ENCODE measurements at regions not wholly inside any gene's neighbourhood (a gene's known extent, or its start where the extent isn't known, plus 50 kb on each side); places are given as distances from the start of the nearest gene placed in this dataset.
"Not testable (repeated sequence)": the region's sequence is repeated elsewhere in the genome, so short reads cannot be mapped to it uniquely, and the experiment has no call there.

GRCh38 chr3:127073941-127074820 lies 91.3 kb downstream of the PLXNA1 start:
- no peak for TF ChIP-seq CTCF (IDR thresholded peaks at IDR 0.05; ENCODE audit: insufficient read depth, low read depth, low read length, missing control alignments)
- no peak for DNase-seq (ENCODE audit: low read depth)
- H3K4me3 ChIP-seq (ENCODE audit: low read depth, low read length): no peak overlapping the region

- DNase-seq (ENCODE audit: low read depth): peak; percentile 93
- TF ChIP-seq CTCF (IDR thresholded peaks at IDR 0.05; ENCODE audit: insufficient read depth, low read depth, low read length, missing control alignments): no peak
- H3K4me3 ChIP-seq (ENCODE audit: low read depth, low read length): no peak overlapping the region
Measured at GRCh38 chr3:127074900-127075360, 92.0 kb downstream of the PLXNA1 start.

- not testable (repeated sequence) for DNase-seq (ENCODE audit: low read depth); H3K4me3 ChIP-seq (ENCODE audit: low read depth, low read length)
Measured at GRCh38 chr3:127076166-127076992, 93.5 kb downstream of the PLXNA1 start.

- DNase-seq (ENCODE audit: low read depth): no peak
- no peak for TF ChIP-seq CTCF (IDR thresholded peaks at IDR 0.05; ENCODE audit: insufficient read depth, low read depth, low read length, missing control alignments)
- H3K4me3 ChIP-seq (ENCODE audit: low read depth, low read length): no peak overlapping the region
Measured at GRCh38 chr3:127077068-127077467, 94.2 kb downstream of the PLXNA1 start.

- TF ChIP-seq CTCF (IDR thresholded peaks at IDR 0.05; ENCODE audit: insufficient read depth, low read depth, low read length, missing control alignments): no peak
- DNase-seq (ENCODE audit: low read depth): no peak
- no peak overlapping the region for H3K4me3 ChIP-seq (ENCODE audit: low read depth, low read length)
Measured at GRCh38 chr3:127077505-127078064, 94.7 kb downstream of the PLXNA1 start.

GRCh38 chr3:127078626-127079025 lies 95.7 kb downstream of the PLXNA1 start:
- no peak overlapping the region for H3K4me3 ChIP-seq (ENCODE audit: low read depth, low read length)
- no peak for DNase-seq (ENCODE audit: low read depth)
- TF ChIP-seq CTCF (IDR thresholded peaks at IDR 0.05; ENCODE audit: insufficient read depth, low read depth, low read length, missing control alignments): no peak

GRCh38 chr3:127079211-127079610 lies 96.3 kb downstream of the PLXNA1 start:
- DNase-seq (ENCODE audit: low read depth): no peak
- TF ChIP-seq CTCF (IDR thresholded peaks at IDR 0.05; ENCODE audit: insufficient read depth, low read depth, low read length, missing control alignments): no peak
- no peak overlapping the region for H3K4me3 ChIP-seq (ENCODE audit: low read depth, low read length)

All from GM12865 (cell line).